GM23248 (cell line): ENCODE measurements at regions not wholly inside any gene's neighbourhood (a gene's known extent, or its start where the extent isn't known, plus 50 kb on each side); places are given as distances from the start of the nearest gene placed in this dataset.

Source experiments
- DNase-seq: peaks from one replicate; pipeline ENCODE4 v3.0.0-alpha.2; 2015
- H2AFZ ChIP-seq: fragments of 200-600 bp; sonication (generic); 2 replicates; pipeline ENCODE4 v1.6.1; 2016; ENCODE audit warnings: antibody characterized with exemption
- H3F3A ChIP-seq: fragments of 200-600 bp; sonication (generic); 2 replicates; pipeline ENCODE4 v1.6.1; 2016; ENCODE audit warnings: mild to moderate bottlenecking, antibody characterized with exemption, mixed run types; ENCODE audit not compliant: insufficient read depth
- H3K27ac ChIP-seq: fragments of 200-600 bp; sonication (generic); 2 replicates; pipeline ENCODE4 v1.5.1; 2016; ENCODE audit warnings: mild to moderate bottlenecking
- H3K27me3 ChIP-seq: fragments of 200-600 bp; sonication (generic); replicated peaks from 2 replicates; pipeline ENCODE4 v1.6.1; 2016; ENCODE audit warnings: mild to moderate bottlenecking; ENCODE audit not compliant: insufficient read depth
- H3K36me3 ChIP-seq: fragments of 200-600 bp; sonication (generic); 2 replicates; pipeline ENCODE4 v1.6.1; 2016; ENCODE audit warnings: low read depth, mild to moderate bottlenecking
- H3K4me1 ChIP-seq: fragments of 200-600 bp; sonication (generic); 2 replicates; pipeline ENCODE4 v1.6.1; 2016; ENCODE audit warnings: mild to moderate bottlenecking; ENCODE audit not compliant: insufficient read depth
- H3K4me2 ChIP-seq: fragments of 200-600 bp; sonication (generic); one replicate; pipeline ENCODE4 v1.6.1; 2016; ENCODE audit warnings: mild to moderate bottlenecking; ENCODE audit not compliant: unreplicated experiment
- H3K4me3 ChIP-seq: fragments of 200-600 bp; sonication (generic); 2 replicates; pipeline ENCODE4 v1.5.1; 2016; ENCODE audit warnings: mild to moderate bottlenecking
- H3K79me2 ChIP-seq: fragments of 200-600 bp; sonication (generic); 2 replicates; pipeline ENCODE4 v1.6.1; 2016; ENCODE audit warnings: mild to moderate bottlenecking; ENCODE audit not compliant: insufficient read depth
- H3K9ac ChIP-seq: fragments of 200-600 bp; sonication (generic); 2 replicates; pipeline ENCODE4 v1.6.1; 2016; ENCODE audit warnings: mild to moderate bottlenecking
- H3K9me2 ChIP-seq: fragments of 200-600 bp; sonication (generic); 2 replicates; pipeline ENCODE4 v1.6.1; 2016; ENCODE audit warnings: mixed run types, mild to moderate bottlenecking, moderate library complexity; ENCODE audit not compliant: insufficient read depth
- H3K9me3 ChIP-seq: fragments of 200-600 bp; sonication (generic); one replicate; pipeline ENCODE4 v1.6.1; 2017; ENCODE audit warnings: low read depth
- H4K20me1 ChIP-seq: fragments of 200-600 bp; sonication (generic); 2 replicates; pipeline ENCODE4 v1.6.0; 2016; ENCODE audit not compliant: insufficient read depth
- EZH2 ChIP-seq: fragments of 200-600 bp; sonication (generic); IDR thresholded peaks from 2 replicates; pipeline ENCODE4 v1.6.1; 2018; ENCODE audit warnings: antibody characterized with exemption, mild to moderate bottlenecking; ENCODE audit not compliant: insufficient read depth, poor library complexity, severe bottlenecking
- EZH2phosphoT487 ChIP-seq: fragments of 200-600 bp; sonication (generic); IDR thresholded peaks from 2 replicates; pipeline ENCODE4 v1.6.1; 2018; ENCODE audit warnings: antibody characterized with exemption, moderate library complexity, mild to moderate bottlenecking, low read depth; ENCODE audit not compliant: insufficient read depth
- WGBS, 2 experiments: methylation state at CpG; one replicate each; pipeline ENCODE4 v1.1.6; 2015 to 2017; ENCODE audit warnings: low lambda C conversion rate in 2 of 2, low coverage in 1 of 2; ENCODE audit errors: missing lambda C conversion rate in 2 of 2; 5-methylcytosine and 5-hydroxymethylcytosine counted together
- in situ Hi-C: fragments of 300-500 bp; cut with MboI; formaldehyde crosslinking; loops from 2 replicates; pipeline ENCODE4 v1.15.0; 2020

GRCh38 chr17:70230850-70231640 lies 61.7 kb downstream of the KCNJ2 start:
- H3K4me1 ChIP-seq: no peaks in the 10 kb centered on the region
- H3K79me2 ChIP-seq: no peaks in the 10 kb centered on the region
- peak; percentile 5 for DNase-seq
- TF ChIP-seq EZH2 (no peak), EZH2phosphoT487 (no peak)
- no peaks in the 10 kb centered on the region for H3K36me3 ChIP-seq
- H4K20me1 ChIP-seq: no peaks in the 10 kb centered on the region
- no peak overlapping the region for H3K9ac ChIP-seq
- no peak overlapping the region for H3K4me2 ChIP-seq
- H3K27me3 ChIP-seq: no peaks in the 10 kb centered on the region
- H3K9me3 ChIP-seq: no peaks in the 10 kb centered on the region
- H3F3A ChIP-seq: no peaks in the 10 kb centered on the region
- in situ Hi-C loops: no loop called here
- H3K27ac ChIP-seq: no peak overlapping the region
- no peak overlapping the region for H3K4me3 ChIP-seq
- 70 to 81% methylated on average over 2 of the region's 2 CpGs for WGBS, 2 experiments
- no peak overlapping the region for H2AFZ ChIP-seq
- no peaks in the 10 kb centered on the region for H3K9me2 ChIP-seq

GRCh38 chr17:70232466-70232865 lies 63.1 kb downstream of the KCNJ2 start:
- no peak overlapping the region for H3K4me3 ChIP-seq
- H3K4me2 ChIP-seq: no peak overlapping the region
- in situ Hi-C loops: no loop called here
- H3F3A ChIP-seq: no peaks in the 10 kb centered on the region
- no peaks in the 10 kb centered on the region for H3K9me3 ChIP-seq
- H3K9ac ChIP-seq: no peak overlapping the region
- H3K9me2 ChIP-seq: no peaks in the 10 kb centered on the region
- DNase-seq: no peak
- H4K20me1 ChIP-seq: no peaks in the 10 kb centered on the region
- WGBS, 2 experiments: 19 to 22% methylated on average over 2 of the region's 2 CpGs
- H3K4me1 ChIP-seq: no peaks in the 10 kb centered on the region
- H2AFZ ChIP-seq: no peak overlapping the region
- H3K36me3 ChIP-seq: no peaks in the 10 kb centered on the region
- no peaks in the 10 kb centered on the region for H3K27me3 ChIP-seq
- TF ChIP-seq EZH2phosphoT487: no peak
- TF ChIP-seq EZH2: no peak
- no peaks in the 10 kb centered on the region for H3K79me2 ChIP-seq
- H3K27ac ChIP-seq: no peak overlapping the region

- H3K27ac ChIP-seq: no peak overlapping the region
- no peaks in the 10 kb centered on the region for H3K27me3 ChIP-seq
- H3K4me3 ChIP-seq: no peak overlapping the region
- no peaks in the 10 kb centered on the region for H3F3A ChIP-seq
- H3K4me1 ChIP-seq: no peaks in the 10 kb centered on the region
- H2AFZ ChIP-seq: no peak overlapping the region
- H3K36me3 ChIP-seq: no peaks in the 10 kb centered on the region
- DNase-seq: no peak
- TF ChIP-seq EZH2phosphoT487: no peak
- TF ChIP-seq EZH2: no peak
- in situ Hi-C loops: no loop called here
- no peaks in the 10 kb centered on the region for H4K20me1 ChIP-seq
- no peaks in the 10 kb centered on the region for H3K79me2 ChIP-seq
- no peak overlapping the region for H3K4me2 ChIP-seq
- H3K9me3 ChIP-seq: no peaks in the 10 kb centered on the region
- H3K9ac ChIP-seq: no peak overlapping the region
- H3K9me2 ChIP-seq: no peaks in the 10 kb centered on the region
Observed at GRCh38 chr17:70235252-70235651, 65.9 kb downstream of the KCNJ2 start.

GRCh38 chr17:70238228-70238627 lies 68.9 kb downstream of the KCNJ2 start:
- H4K20me1 ChIP-seq: no peaks in the 10 kb centered on the region
- TF ChIP-seq EZH2phosphoT487: no peak
- no peak for TF ChIP-seq EZH2
- no peaks in the 10 kb centered on the region for H3K4me1 ChIP-seq
- DNase-seq: no peak
- H3K36me3 ChIP-seq: no peaks in the 10 kb centered on the region
- in situ Hi-C loops: no loop called here
- H3K79me2 ChIP-seq: no peaks in the 10 kb centered on the region
- no peaks in the 10 kb centered on the region for H3K9me3 ChIP-seq
- 0 out of 2 replicates have a peak, but pooled peaks cover 4% of the 10 kb centered on the region for H3K27me3 ChIP-seq
- no peak overlapping the region for H3K9ac ChIP-seq
- H3F3A ChIP-seq: no peaks in the 10 kb centered on the region
- H3K9me2 ChIP-seq: no peaks in the 10 kb centered on the region
- H3K4me2 ChIP-seq: no peak overlapping the region
- H2AFZ ChIP-seq: no peak overlapping the region
- no peak overlapping the region for H3K27ac ChIP-seq
- H3K4me3 ChIP-seq: no peak overlapping the region
- WGBS, 2 experiments: 74 to 80% methylated on average over 2 of the region's 2 CpGs
